ENCODE measurements at regions not wholly inside any gene's neighbourhood (a gene's known extent, or its start where the extent isn't known, plus 50 kb on each side); places are given as distances from the start of the nearest gene placed in this dataset.

GRCh38 chr10:113326160-113327111 is 226.4 kb upstream of the HABP2 start:
- peak; percentile 63 for DNase-seq

- no peak for DNase-seq
Measured at GRCh38 chr10:113329121-113329596, 223.7 kb upstream of the HABP2 start.

- no peak for DNase-seq
Measured at GRCh38 chr10:113331961-113332360, 220.9 kb upstream of the HABP2 start.

GRCh38 chr10:113333313-113333712 is 219.5 kb upstream of the HABP2 start:
- DNase-seq = no peak

GRCh38 chr10:113335592-113335991 is 217.3 kb upstream of the HABP2 start:
- DNase-seq = no peak

GRCh38 chr10:113336549-113337130 is 216.2 kb upstream of the HABP2 start:
- no peak for DNase-seq

GRCh38 chr10:113337142-113337541 is 215.7 kb upstream of the HABP2 start:
- DNase-seq = no peak

GRCh38 chr10:113339121-113339520 is 213.7 kb upstream of the HABP2 start:
- no peak for DNase-seq

- DNase-seq = no peak
Measured at GRCh38 chr10:113340282-113340681, 212.6 kb upstream of the HABP2 start.

GRCh38 chr10:113341138-113341537 is 211.7 kb upstream of the HABP2 start:
- DNase-seq = no peak

- no peak for DNase-seq
Measured at GRCh38 chr10:113345826-113346624, 206.8 kb upstream of the HABP2 start.

- no peak for DNase-seq
Measured at GRCh38 chr10:113347508-113347907, 205.3 kb upstream of the HABP2 start.

- no peak for DNase-seq
Measured at GRCh38 chr10:113348694-113349093, 204.2 kb upstream of the HABP2 start.

- DNase-seq = no peak
Measured at GRCh38 chr10:113350311-113351040, 202.4 kb upstream of the HABP2 start.

GRCh38 chr10:113354711-113355110 is 198.1 kb upstream of the HABP2 start:
- DNase-seq = no peak

- DNase-seq = no peak
Measured at GRCh38 chr10:113356794-113357680, 195.8 kb upstream of the HABP2 start.

GRCh38 chr10:113357681-113358300 is 195.1 kb upstream of the HABP2 start:
- no peak for DNase-seq

- DNase-seq = no peak
Measured at GRCh38 chr10:113359655-113360054, 193.2 kb upstream of the HABP2 start.

- no peak for DNase-seq
Measured at GRCh38 chr10:113360870-113361269, 192.0 kb upstream of the HABP2 start.

- no peak for DNase-seq
Measured at GRCh38 chr10:113362645-113363091, 190.2 kb upstream of the HABP2 start.

- DNase-seq = no peak
Measured at GRCh38 chr10:113364227-113364626, 188.6 kb upstream of the HABP2 start.
